GM18868 (cell line): ENCODE measurements at regions not wholly inside any gene's neighbourhood (a gene's known extent, or its start where the extent isn't known, plus 50 kb on each side); places are given as distances from the start of the nearest gene placed in this dataset.
"Not testable (repeated sequence)": the region's sequence is repeated elsewhere in the genome, so short reads cannot be mapped to it uniquely, and the experiment has no call there.

Experiments
- ATAC-seq: cut with Tn5 transposase; IDR thresholded peaks from one replicate; pipeline ENCODE4 v1.9.1; 2021; ENCODE audit warnings: mild to moderate bottlenecking, moderate library complexity; ENCODE audit not compliant: unreplicated experiment

GRCh38 chr6:105858639-105859038 lies 227.5 kb upstream of the PRDM1 start:
- ATAC-seq = not testable (repeated sequence)

- no peak for ATAC-seq
Measured at GRCh38 chr6:105855433-105855832, 230.7 kb upstream of the PRDM1 start.

GRCh38 chr6:105853979-105854378 lies 232.2 kb upstream of the PRDM1 start:
- not testable (repeated sequence) for ATAC-seq

GRCh38 chr6:105851606-105852005 lies 234.5 kb upstream of the PRDM1 start:
- ATAC-seq = no peak

GRCh38 chr6:105851113-105851580 lies 235.0 kb upstream of the PRDM1 start:
- ATAC-seq = no peak

- no peak for ATAC-seq
Measured at GRCh38 chr6:105850261-105851112, 235.6 kb upstream of the PRDM1 start.

GRCh38 chr6:105849746-105850145 lies 236.4 kb upstream of the PRDM1 start:
- ATAC-seq = no peak

- ATAC-seq = no peak
Measured at GRCh38 chr6:105847433-105847832, 238.7 kb upstream of the PRDM1 start.

GRCh38 chr6:105844275-105844883 lies 241.8 kb upstream of the PRDM1 start:
- ATAC-seq = no peak

GRCh38 chr6:105839266-105839665 lies 246.9 kb upstream of the PRDM1 start:
- no peak for ATAC-seq

- ATAC-seq = no peak
Measured at GRCh38 chr6:105838171-105838570, 248.0 kb upstream of the PRDM1 start.

- ATAC-seq = no peak
Measured at GRCh38 chr6:105836889-105837288, 249.2 kb upstream of the PRDM1 start.

GRCh38 chr6:105836379-105836778 lies 249.8 kb upstream of the PRDM1 start:
- no peak for ATAC-seq

- peak; percentile 55 for ATAC-seq
Measured at GRCh38 chr6:105835373-105835772, 250.8 kb upstream of the PRDM1 start.

- ATAC-seq = no peak
Measured at GRCh38 chr6:105833959-105834947, 251.9 kb upstream of the PRDM1 start.

GRCh38 chr6:105832313-105832761 lies 253.8 kb upstream of the PRDM1 start:
- no peak for ATAC-seq

- no peak for ATAC-seq
Measured at GRCh38 chr6:105831311-105832097, 254.6 kb upstream of the PRDM1 start.

GRCh38 chr6:105825210-105825609 lies 260.9 kb upstream of the PRDM1 start:
- no peak for ATAC-seq

GRCh38 chr6:105824732-105825131 lies 261.4 kb upstream of the PRDM1 start:
- peak; percentile 72 for ATAC-seq

GRCh38 chr6:105821777-105822176 lies 264.4 kb upstream of the PRDM1 start:
- ATAC-seq = no peak
